HepG2 (cell line): ENCODE measurements at regions not wholly inside any gene's neighbourhood (a gene's known extent, or its start where the extent isn't known, plus 50 kb on each side); places are given as distances from the start of the nearest gene placed in this dataset.

ENCODE experiments used
- ATAC-seq: fragments of 200-7000 bp; cut with Tn5 transposase; 3 replicates; pipeline ENCODE4 v1.9.1; 2020; ENCODE audit warnings: mild to moderate bottlenecking, moderate library complexity
- BruUV-seq: library from RNA; stranded (reverse); fragments of 400-500 nt; replicated peaks from 2 replicates; lab custom pipeline; 2021; lab: Mats Ljungman, UMichigan
- CTCF ChIA-PET: fragments of 300-600 bp; formaldehyde crosslinking; extraction: SDS; loops from one replicate; lab custom pipeline; 2021; ENCODE audit warnings: low total read pairs, inconsistent platforms, low intra/inter-chr PET ratio; lab: Yijun Ruan, JAX
- POLR2A ChIA-PET: fragments of 350-600 bp; sonication (Branson Sonifier 250); formaldehyde crosslinking; loops from one replicate; lab custom pipeline; 2020; ENCODE audit warnings: antibody characterized with exemption, inconsistent platforms; lab: Yijun Ruan, JAX
- DNase-seq: peaks from one replicate; pipeline ENCODE4 v3.0.0-alpha.2; 2015; ENCODE audit warnings: low spot score
- FAIRE-seq: peaks from 3 replicates; lab custom pipeline; 2011; peaks lifted over from hg19 to GRCh38; lab: Jason Lieb, UNC
- H2AFZ ChIP-seq: one replicate; pipeline ENCODE4 v1.6.1; 2011; ENCODE audit warnings: low read length, inconsistent platforms
- H3K27ac ChIP-seq: fragments of 300-600 bp; 3 replicates; pipeline ENCODE4 v1.8.0; 2011; ENCODE audit warnings: mixed run types, mild to moderate bottlenecking, mixed read lengths, low read length, inconsistent platforms; ENCODE audit not compliant: insufficient read depth; ENCODE audit errors: extremely low read length
- H3K27me3 ChIP-seq, 2 experiments: fragments of 200-600 bp in 1 of 2; 2 replicates in 1 of 2; 3 replicates in 1 of 2; pipeline versions ENCODE4 v1.6.0 to v1.8.0; 2011; ENCODE audit warnings: low read length in 2 of 2, mild to moderate bottlenecking in 2 of 2, moderate library complexity in 2 of 2, inconsistent platforms in 1 of 2; ENCODE audit not compliant: insufficient read depth in 2 of 2, control insufficient read depth in 1 of 2
- H3K36me3 ChIP-seq, 2 experiments: fragments of 200-600 bp in 1 of 2; replicated peaks in 1 of 2; 2 replicates in 1 of 2; 3 replicates in 1 of 2; pipeline versions ENCODE4 v1.5.1 to v1.8.0; 2011; ENCODE audit warnings: low read length in 2 of 2, inconsistent platforms in 1 of 2; ENCODE audit not compliant: insufficient read depth in 2 of 2, control insufficient read depth in 1 of 2
- H3K4me1 ChIP-seq: 2 replicates; pipeline ENCODE4 v1.5.1; 2012; ENCODE audit warnings: low read length, inconsistent platforms; ENCODE audit not compliant: insufficient read depth
- H3K4me2 ChIP-seq: 2 replicates; pipeline ENCODE4 v1.6.0; 2011; ENCODE audit warnings: low read depth, low read length, inconsistent platforms
- H3K4me3 ChIP-seq, 3 experiments: fragments of 200-600 bp in 1 of 3; sonication (generic), shearing (Covaris generic) in 1 of 3; replicated peaks in 1 of 3; 2 replicates each; pipeline ENCODE4 v1.5.1; 2011 to 2016; ENCODE audit warnings: low read length in 3 of 3, inconsistent platforms in 2 of 3, low read depth in 2 of 3, mild to moderate bottlenecking in 2 of 3, control low read depth in 1 of 3, mixed read lengths in 1 of 3; ENCODE audit not compliant: insufficient read depth in 1 of 3
- H3K79me2 ChIP-seq: one replicate; pipeline ENCODE4 v1.6.1; 2011; ENCODE audit warnings: low read length, inconsistent platforms; ENCODE audit not compliant: insufficient read depth
- H3K9ac ChIP-seq: 2 replicates; pipeline ENCODE4 v1.6.0; 2011; ENCODE audit warnings: mild to moderate bottlenecking, low read depth, low read length, inconsistent platforms; ENCODE audit not compliant: insufficient read depth
- H3K9me3 ChIP-seq: 2 replicates; pipeline ENCODE4 v1.5.1; 2012; ENCODE audit warnings: mild to moderate bottlenecking, low read length
- H4K20me1 ChIP-seq: 2 replicates; pipeline ENCODE4 v1.6.0; 2011; ENCODE audit warnings: inconsistent platforms, mild to moderate bottlenecking, low read length, moderate library complexity; ENCODE audit not compliant: insufficient read depth
- ATF1 ChIP-seq: IDR thresholded peaks from 2 replicates; pipeline ENCODE4 v1.6.1; 2016; ENCODE audit warnings: mild to moderate bottlenecking, control low read depth
- CTCF ChIP-seq: sonication (generic); formaldehyde crosslinking; IDR thresholded peaks from 2 replicates; pipeline ENCODE4 v1.5.0; 2020; ENCODE audit warnings: mild to moderate bottlenecking, missing genetic modification reagents, moderate library complexity
- STAG1 ChIP-seq: sonication (generic); formaldehyde crosslinking; IDR thresholded peaks from 2 replicates; pipeline ENCODE4 v1.4.0; 2020; ENCODE audit warnings: missing genetic modification reagents
- TP53 ChIP-seq: sonication (generic); formaldehyde crosslinking; conservative IDR thresholded peaks from 2 replicates; pipeline ENCODE4 v1.4.0; 2020; ENCODE audit warnings: missing genetic modification reagents
- ZNF576 ChIP-seq: sonication (generic); formaldehyde crosslinking; IDR thresholded peaks from 2 replicates; pipeline ENCODE4 v1.4.0; 2020; ENCODE audit warnings: mild to moderate bottlenecking, missing genetic modification reagents
- ZNF782 ChIP-seq: sonication (generic); formaldehyde crosslinking; IDR thresholded peaks from 2 replicates; pipeline ENCODE4 v1.4.0; 2020; ENCODE audit warnings: missing genetic modification reagents, mild to moderate bottlenecking, borderline replicate concordance
- WGBS: methylation state at CpG from one replicate; pipeline ENCODE4 v1.1.6; 2017; ENCODE audit warnings: low lambda C conversion rate; 5-methylcytosine and 5-hydroxymethylcytosine counted together
- in situ Hi-C: cut with HindIII; loops from 2 replicates; pipeline ENCODE4 v1.10.0; 2017; ENCODE audit warnings: low pct_unique_long_range_greater_than_20kb; ENCODE audit not compliant: extremely low pct_ligation_motif_present
- intact Hi-C: fragments of 100-400 bp; cut with micrococcal nuclease; formaldehyde crosslinking; loops from one replicate; pipeline ENCODE4 v1.10.0; 2022; ENCODE audit not compliant: unreplicated experiment

- FAIRE-seq (no peak), ATAC-seq (peak; percentile 60), DNase-seq (peak; percentile 6)
- BruUV-seq: no TSS peak
- H3K4me1 ChIP-seq: no peaks in the 10 kb centered on the region
- no peak for TF ChIP-seq ZNF782 (CRISPR knock-in tag)
- peak; percentile 25; the same call in 1 of the 2 replicates for TF ChIP-seq CTCF (CRISPR knock-in tag)
- peak; percentile 36 for TF ChIP-seq STAG1
- no peak overlapping the region for H3K4me3 ChIP-seq
- H3K36me3 ChIP-seq: no peaks in the 10 kb centered on the region
- intact Hi-C loops: loop anchor here (10.0 kb wide), 1 partner anchor 873 kb away; no protein-coding TSS in a partner anchor
- no peaks in the 10 kb centered on the region for H3K9me3 ChIP-seq
- H3K4me2 ChIP-seq: no peak overlapping the region
- no peak overlapping the region for H3K9ac ChIP-seq
- H3K27ac ChIP-seq: no peak overlapping the region
- POLR2A ChIA-PET: no interaction called here
- H3K79me2 ChIP-seq: no peaks in the 10 kb centered on the region
- CTCF ChIA-PET: no interaction called here
- in situ Hi-C loops: no loop called here
- no peaks in the 10 kb centered on the region for H4K20me1 ChIP-seq
- 45% methylated on average over 10 of the region's 10 CpGs for WGBS
- no peak overlapping the region for H2AFZ ChIP-seq
- H3K27me3 ChIP-seq: no peaks in the 10 kb centered on the region; a peak in 2 of 5 replicates
Measured at GRCh38 chr16:54817432-54817831, 113.2 kb upstream of the IRX5 start.

- Histone ChIP-seq H4K20me1 (no peaks in the 10 kb centered on the region), H3K9me3 (no peaks in the 10 kb centered on the region), H3K36me3 (no peaks in the 10 kb centered on the region), H3K4me3 (no peak overlapping the region), H3K4me1 (no peaks in the 10 kb centered on the region), H3K9ac (no peak overlapping the region), H2AFZ (no peak overlapping the region), H3K27ac (no peak overlapping the region), H3K27me3 (no peaks in the 10 kb centered on the region; a peak in 2 of 5 replicates), H3K4me2 (no peak overlapping the region), H3K79me2 (no peaks in the 10 kb centered on the region)
- ChIA-PET POLR2A (no interaction called here), CTCF (no interaction called here)
- no TSS peak for BruUV-seq
- DNase-seq (no peak), FAIRE-seq (no peak), ATAC-seq (no peak)
- in situ Hi-C loops: no loop called here
- 45% methylated on average over 3 of the region's 3 CpGs for WGBS
- TF ChIP-seq ATF1 (CRISPR knock-in tag) (no peak), TP53 (CRISPR knock-in tag) (no peak), ZNF576 (CRISPR knock-in tag) (no peak)
- intact Hi-C loops: loop anchor here (10.0 kb wide), 1 partner anchor 872 kb away; no protein-coding TSS in a partner anchor
Measured at GRCh38 chr16:54816471-54816870, 114.2 kb upstream of the IRX5 start.
